ENCODE measurements at regions not wholly inside any gene's neighbourhood (a gene's known extent, or its start where the extent isn't known, plus 50 kb on each side); places are given as distances from the start of the nearest gene placed in this dataset.

DNA sequence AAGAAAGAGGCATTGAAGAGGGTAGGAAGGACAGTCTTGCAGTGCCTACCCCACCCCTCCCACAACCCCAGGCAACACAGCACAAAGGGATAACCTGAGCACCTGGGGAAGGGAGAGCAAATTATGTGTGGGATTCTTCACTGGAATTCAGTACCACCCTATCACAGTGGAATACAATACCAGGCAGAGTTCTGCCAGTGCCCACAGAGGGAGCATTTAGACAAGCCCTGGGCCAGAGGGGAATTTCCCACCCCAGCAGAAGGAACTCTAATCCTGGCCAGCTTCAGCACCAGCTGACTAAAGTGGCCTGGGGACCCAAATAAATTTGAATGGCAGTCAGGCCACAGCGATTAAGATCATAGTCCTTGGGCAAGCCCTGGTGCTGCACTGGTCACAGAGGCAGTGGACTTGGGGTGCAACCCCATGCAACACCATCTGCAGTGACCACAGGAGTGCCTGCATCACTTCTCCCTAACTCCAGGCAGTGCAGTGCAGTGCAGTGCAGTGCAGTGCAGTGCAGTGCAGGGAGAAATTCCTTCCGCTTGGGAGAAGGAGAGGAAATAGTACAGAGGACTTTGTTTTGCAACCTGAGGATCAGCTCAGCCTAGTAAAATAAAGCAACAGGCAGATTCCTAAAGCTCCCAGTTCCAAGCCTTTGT lies 147.8 kb upstream of the SRD5A2 start:
- Mint-ChIP-seq H3K4me3 (ENCODE audit: low read depth) (no peak overlapping the region), H3K27me3 (ENCODE audit: low read depth) (peaks cover 2% of the 10 kb centered on the region)
- intact Hi-C loops (cut with micrococcal nuclease) = no loop called here

DNA sequence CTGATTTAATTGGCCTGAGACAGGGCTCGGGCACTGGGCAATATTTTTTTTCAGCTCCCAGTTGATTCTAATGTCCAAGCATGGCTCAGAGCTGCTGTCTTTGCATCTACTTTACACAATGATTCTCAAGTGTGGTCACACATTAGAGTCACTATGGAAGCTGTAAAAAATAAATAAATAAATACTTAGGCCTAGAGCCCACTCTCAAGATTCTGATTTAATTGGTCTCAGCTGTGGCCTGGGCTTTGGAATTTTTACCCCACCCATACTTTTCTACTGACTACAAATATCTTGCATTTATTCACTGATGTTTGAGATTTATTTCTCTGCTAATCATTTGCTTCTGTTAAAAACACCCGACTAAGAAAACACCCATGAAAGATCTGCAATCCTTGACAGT lies 145.7 kb upstream of the SRD5A2 start:
- no peak for DNase-seq (ENCODE audit: low spot score)
- no peak overlapping the region for H3K4me3 Mint-ChIP-seq (ENCODE audit: low read depth)
- no peak overlapping the region for H3K27ac Mint-ChIP-seq
- H3K4me1 Mint-ChIP-seq (ENCODE audit: low read depth) = no peaks in the 10 kb centered on the region
- peaks cover 2% of the 10 kb centered on the region for H3K27me3 Mint-ChIP-seq (ENCODE audit: low read depth)
- H3K36me3 Mint-ChIP-seq (ENCODE audit: low read depth) = no peaks in the 10 kb centered on the region
- intact Hi-C loops (cut with micrococcal nuclease) = no loop called here
- no peaks in the 10 kb centered on the region for H3K9me3 Mint-ChIP-seq

More for the DNA sequence above, 147.8 kb upstream of the SRD5A2 start:
- Mint-ChIP-seq H3K9me3 (peaks cover 9% of the 10 kb centered on the region), H3K4me1 (ENCODE audit: low read depth) (no peaks in the 10 kb centered on the region), H3K27ac (no peak overlapping the region), H3K36me3 (ENCODE audit: low read depth) (no peaks in the 10 kb centered on the region)
- DNase-seq (ENCODE audit: low spot score) = no peak

DNA sequence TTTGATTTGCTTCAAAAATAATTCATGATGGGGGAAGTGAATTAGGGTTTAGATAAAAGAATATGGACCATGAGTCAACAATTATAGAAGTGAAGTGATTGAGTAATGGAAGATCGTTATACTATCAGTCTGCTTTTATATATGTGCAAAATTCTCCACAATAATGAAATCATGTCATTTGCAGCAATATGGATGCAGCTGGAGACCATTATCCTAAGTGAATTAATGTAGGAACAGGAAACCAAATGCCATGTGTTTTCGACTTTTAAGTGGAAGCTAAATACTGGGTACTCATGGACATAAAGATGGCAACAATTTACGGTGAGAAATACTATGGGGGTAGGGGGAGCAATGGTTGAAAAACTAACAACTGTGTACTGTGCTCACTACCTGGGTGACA lies 144.7 kb upstream of the SRD5A2 start:
- Mint-ChIP-seq H3K4me3 (ENCODE audit: low read depth) (no peak overlapping the region), H3K4me1 (ENCODE audit: low read depth) (no peaks in the 10 kb centered on the region), H3K27ac (no peak overlapping the region), H3K9me3 (no peaks in the 10 kb centered on the region), H3K27me3 (ENCODE audit: low read depth) (peaks cover 2% of the 10 kb centered on the region), H3K36me3 (ENCODE audit: low read depth) (no peaks in the 10 kb centered on the region)
- no peak for DNase-seq (ENCODE audit: low spot score)
- intact Hi-C loops (cut with micrococcal nuclease) = no loop called here

DNA sequence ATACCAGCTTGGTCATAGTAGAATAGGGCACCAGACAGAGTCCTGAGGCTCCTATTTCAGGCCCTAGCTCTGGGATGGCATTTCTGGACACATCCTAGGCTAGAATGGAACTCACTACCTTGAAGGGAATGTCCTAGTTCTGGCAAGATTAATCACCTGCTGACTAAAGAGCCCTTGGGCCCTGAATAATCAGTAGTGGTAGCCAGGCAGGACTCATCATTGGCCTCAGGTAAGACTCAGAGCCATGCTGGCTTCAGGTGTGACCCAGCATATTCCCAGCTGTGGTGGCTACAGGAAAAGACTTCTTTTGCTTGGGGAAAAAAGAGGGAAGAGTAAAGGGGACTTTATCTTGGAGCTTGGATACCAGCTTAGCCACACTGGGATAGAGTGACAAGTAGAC lies 131.0 kb upstream of the SRD5A2 start:
- H3K4me3 Mint-ChIP-seq (ENCODE audit: low read depth) = no peak overlapping the region
- no peaks in the 10 kb centered on the region for H3K36me3 Mint-ChIP-seq (ENCODE audit: low read depth)
- no peak for DNase-seq (ENCODE audit: low spot score)
- intact Hi-C loops (cut with micrococcal nuclease) = no loop called here
- no peaks in the 10 kb centered on the region for H3K4me1 Mint-ChIP-seq (ENCODE audit: low read depth)
- H3K9me3 Mint-ChIP-seq = no peaks in the 10 kb centered on the region
- H3K27ac Mint-ChIP-seq = no peak overlapping the region
- no peaks in the 10 kb centered on the region for H3K27me3 Mint-ChIP-seq (ENCODE audit: low read depth)

GRCh38 chr2:31710121-31710520 lies 129.4 kb upstream of the SRD5A2 start:
- no peak overlapping the region for H3K4me3 Mint-ChIP-seq (ENCODE audit: low read depth)
- no peaks in the 10 kb centered on the region for H3K4me1 Mint-ChIP-seq (ENCODE audit: low read depth)
- H3K36me3 Mint-ChIP-seq (ENCODE audit: low read depth) = no peaks in the 10 kb centered on the region
- no peaks in the 10 kb centered on the region for H3K9me3 Mint-ChIP-seq
- H3K27me3 Mint-ChIP-seq (ENCODE audit: low read depth) = no peaks in the 10 kb centered on the region
- no peak overlapping the region for H3K27ac Mint-ChIP-seq
- no peak for DNase-seq (ENCODE audit: low spot score)
- intact Hi-C loops (cut with micrococcal nuclease) = no loop called here

GRCh38 chr2:31707992-31708391 lies 127.3 kb upstream of the SRD5A2 start:
- no peak overlapping the region for H3K4me3 Mint-ChIP-seq (ENCODE audit: low read depth)
- DNase-seq (ENCODE audit: low spot score) = no peak
- intact Hi-C loops (cut with micrococcal nuclease) = no loop called here
- H3K36me3 Mint-ChIP-seq (ENCODE audit: low read depth) = no peaks in the 10 kb centered on the region
- no peak overlapping the region for H3K27ac Mint-ChIP-seq
- peaks cover under 1% of the 10 kb centered on the region for H3K9me3 Mint-ChIP-seq
- H3K27me3 Mint-ChIP-seq (ENCODE audit: low read depth) = no peaks in the 10 kb centered on the region
- no peaks in the 10 kb centered on the region for H3K4me1 Mint-ChIP-seq (ENCODE audit: low read depth)

GRCh38 chr2:31704561-31705212 lies 123.9 kb upstream of the SRD5A2 start:
- Mint-ChIP-seq H3K4me3 (ENCODE audit: low read depth) (no peak overlapping the region), H3K36me3 (ENCODE audit: low read depth) (no peaks in the 10 kb centered on the region), H3K27ac (no peak overlapping the region), H3K9me3 (peaks cover 11% of the 10 kb centered on the region), H3K4me1 (ENCODE audit: low read depth) (no peaks in the 10 kb centered on the region), H3K27me3 (ENCODE audit: low read depth) (no peaks in the 10 kb centered on the region)
- intact Hi-C loops (cut with micrococcal nuclease) = no loop called here
- no peak for DNase-seq (ENCODE audit: low spot score)

GRCh38 chr2:31703253-31703652 lies 122.5 kb upstream of the SRD5A2 start:
- no peak overlapping the region for H3K27ac Mint-ChIP-seq
- intact Hi-C loops (cut with micrococcal nuclease) = no loop called here

DNA sequence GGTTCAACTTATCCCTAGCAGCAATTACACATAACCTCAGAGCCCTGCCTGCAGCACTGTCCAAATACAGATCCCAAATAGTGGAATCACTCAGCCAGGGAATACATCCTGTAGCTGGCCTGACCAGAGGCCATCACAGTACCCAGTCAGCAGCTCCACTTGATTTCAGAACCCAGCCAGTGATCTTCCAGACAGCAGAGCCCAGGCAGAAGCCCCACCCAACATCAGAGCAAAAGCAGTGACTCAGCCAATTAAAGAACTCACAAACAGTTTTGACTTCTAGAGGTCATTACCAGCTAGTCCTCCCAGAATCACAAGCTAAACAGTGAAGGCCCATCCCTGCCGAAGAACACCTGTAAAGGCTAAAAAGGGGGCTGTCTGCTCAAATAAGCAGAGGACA lies 118.0 kb upstream of the SRD5A2 start:
- intact Hi-C loops (cut with micrococcal nuclease) = no loop called here
- Mint-ChIP-seq H3K9me3 (peaks cover 51% of the 10 kb centered on the region), H3K4me3 (ENCODE audit: low read depth) (no peak overlapping the region), H3K27me3 (ENCODE audit: low read depth) (no peaks in the 10 kb centered on the region), H3K36me3 (ENCODE audit: low read depth) (no peaks in the 10 kb centered on the region), H3K4me1 (ENCODE audit: low read depth) (no peaks in the 10 kb centered on the region), H3K27ac (no peak overlapping the region)
- no peak for DNase-seq (ENCODE audit: low spot score)

More at GRCh38 chr2:31703253-31703652, 122.5 kb upstream of the SRD5A2 start:
- no peaks in the 10 kb centered on the region for H3K27me3 Mint-ChIP-seq (ENCODE audit: low read depth)
- no peaks in the 10 kb centered on the region for H3K36me3 Mint-ChIP-seq (ENCODE audit: low read depth)
- H3K4me1 Mint-ChIP-seq (ENCODE audit: low read depth) = no peaks in the 10 kb centered on the region
- no peak for DNase-seq (ENCODE audit: low spot score)
- no peak overlapping the region for H3K4me3 Mint-ChIP-seq (ENCODE audit: low read depth)
- H3K9me3 Mint-ChIP-seq = peaks cover 20% of the 10 kb centered on the region

DNA sequence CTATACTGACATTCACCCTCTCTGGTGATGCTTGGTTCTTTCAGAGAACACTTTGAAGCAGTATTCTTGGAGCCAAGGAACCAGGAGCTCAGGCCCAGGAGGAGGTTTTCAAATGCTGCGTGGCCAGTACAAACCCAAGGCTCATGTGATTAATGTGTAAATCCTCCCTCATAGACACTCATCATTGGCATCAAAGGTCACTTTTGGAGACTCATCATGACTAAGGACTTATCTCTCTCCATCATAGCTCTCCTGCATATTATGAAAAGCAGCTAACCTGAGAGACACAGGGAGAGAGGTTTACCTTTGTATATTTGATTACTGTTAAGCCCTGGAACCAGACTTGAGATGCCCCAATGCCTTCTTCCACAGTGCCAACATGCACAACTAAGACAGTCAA lies 115.3 kb upstream of the SRD5A2 start:
- Mint-ChIP-seq H3K9me3 (peaks cover 64% of the 10 kb centered on the region), H3K4me3 (ENCODE audit: low read depth) (no peak overlapping the region), H3K27ac (no peak overlapping the region), H3K4me1 (ENCODE audit: low read depth) (no peaks in the 10 kb centered on the region), H3K36me3 (ENCODE audit: low read depth) (peaks cover 3% of the 10 kb centered on the region), H3K27me3 (ENCODE audit: low read depth) (no peaks in the 10 kb centered on the region)
- intact Hi-C loops (cut with micrococcal nuclease) = no loop called here
- DNase-seq (ENCODE audit: low spot score) = no peak

GRCh38 chr2:31694444-31694843 lies 113.7 kb upstream of the SRD5A2 start:
- Mint-ChIP-seq H3K9me3 (peaks cover 58% of the 10 kb centered on the region), H3K4me3 (ENCODE audit: low read depth) (no peak overlapping the region), H3K4me1 (ENCODE audit: low read depth) (no peaks in the 10 kb centered on the region), H3K27ac (no peak overlapping the region), H3K27me3 (ENCODE audit: low read depth) (no peaks in the 10 kb centered on the region), H3K36me3 (ENCODE audit: low read depth) (peaks cover 3% of the 10 kb centered on the region)
- no peak for DNase-seq (ENCODE audit: low spot score)
- intact Hi-C loops (cut with micrococcal nuclease) = no loop called here

DNA sequence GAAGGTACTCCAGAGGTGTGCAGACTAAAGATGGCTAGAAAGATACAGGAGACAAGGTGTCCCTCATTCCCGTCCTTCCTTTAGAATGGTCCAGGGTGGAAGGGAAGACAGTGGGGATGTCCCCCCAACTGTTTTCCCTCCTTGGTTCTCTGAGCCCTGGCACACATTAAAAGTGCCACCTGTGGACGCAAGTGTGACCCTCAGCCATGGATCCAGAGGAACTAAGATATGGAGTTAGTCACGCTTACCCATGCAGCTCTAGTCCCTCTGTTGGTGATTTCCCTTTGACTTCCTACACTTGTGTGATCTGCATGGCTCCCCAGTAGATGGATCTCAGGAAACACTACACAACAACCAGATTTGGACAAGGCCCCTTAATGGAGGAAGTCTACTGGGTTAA lies 113.1 kb upstream of the SRD5A2 start:
- no peak overlapping the region for H3K27ac Mint-ChIP-seq

GRCh38 chr2:31688282-31688681 lies 107.5 kb upstream of the SRD5A2 start:
- no peaks in the 10 kb centered on the region for H3K27me3 Mint-ChIP-seq (ENCODE audit: low read depth)
- no peak for DNase-seq (ENCODE audit: low spot score)
- H3K27ac Mint-ChIP-seq = no peak overlapping the region
- intact Hi-C loops (cut with micrococcal nuclease) = no loop called here
- H3K4me3 Mint-ChIP-seq (ENCODE audit: low read depth) = no peak overlapping the region
- peaks cover 45% of the 10 kb centered on the region for H3K9me3 Mint-ChIP-seq
- H3K4me1 Mint-ChIP-seq (ENCODE audit: low read depth) = no peaks in the 10 kb centered on the region
- peaks cover 3% of the 10 kb centered on the region for H3K36me3 Mint-ChIP-seq (ENCODE audit: low read depth)

More for the DNA sequence above, 113.1 kb upstream of the SRD5A2 start:
- Mint-ChIP-seq H3K4me1 (ENCODE audit: low read depth) (no peaks in the 10 kb centered on the region), H3K36me3 (ENCODE audit: low read depth) (peaks cover 3% of the 10 kb centered on the region), H3K9me3 (peaks cover 58% of the 10 kb centered on the region), H3K4me3 (ENCODE audit: low read depth) (no peak overlapping the region), H3K27me3 (ENCODE audit: low read depth) (no peaks in the 10 kb centered on the region)
- no peak for DNase-seq (ENCODE audit: low spot score)
- intact Hi-C loops (cut with micrococcal nuclease) = no loop called here
